Endothelial cell of umbilical vein (primary cell): ENCODE measurements at regions not wholly inside any gene's neighbourhood (a gene's known extent, or its start where the extent isn't known, plus 50 kb on each side); places are given as distances from the start of the nearest gene placed in this dataset.

Source experiments
- BruUV-seq: library from RNA; stranded (reverse); fragments of 400-500 nt; replicated peaks from 2 replicates; lab custom pipeline; 2021; lab: Mats Ljungman, UMichigan
- CTCF ChIA-PET: fragments of 300-600, 350-600 bp; sonication (Branson Sonifier 250); formaldehyde crosslinking; loops from one replicate; lab custom pipeline; 2021; ENCODE audit warnings: antibody characterized with exemption, inconsistent platforms; lab: Charles Lee
- POLR2A ChIA-PET: fragments of 300-600, 350-600 bp; sonication (Branson Sonifier 250); formaldehyde crosslinking; loops from one replicate; lab custom pipeline; 2021; ENCODE audit warnings: antibody characterized with exemption, inconsistent platforms; lab: Charles Lee
- DNase-seq: peaks from one replicate; pipeline ENCODE4 v3.0.0-alpha.2; 2011; ENCODE audit warnings: low read depth, low spot score
- FAIRE-seq: peaks from 2 replicates; lab custom pipeline; 2011; peaks lifted over from hg19 to GRCh38; lab: Jason Lieb, UNC
- H2AFZ ChIP-seq: 2 replicates; pipeline ENCODE4 v1.6.0; 2012; ENCODE audit warnings: low read depth, low read length, control low read depth, inconsistent platforms
- H3K27ac ChIP-seq: 2 replicates; pipeline ENCODE4 v1.5.1; 2011; ENCODE audit warnings: low read depth, mild to moderate bottlenecking, control low read depth, low read length, moderate library complexity; ENCODE audit not compliant: insufficient read depth
- H3K27me3 ChIP-seq, 2 experiments: 2 replicates each; pipeline versions ENCODE4 v1.6.0 to v1.6.1; 2011; ENCODE audit warnings: low read length in 2 of 2, mixed read lengths in 1 of 2; ENCODE audit not compliant: control insufficient read depth in 2 of 2, insufficient read depth in 2 of 2
- H3K36me3 ChIP-seq, 2 experiments: 2 replicates in 1 of 2; 3 replicates in 1 of 2; pipeline ENCODE4 v1.5.1; 2011; ENCODE audit warnings: low read length in 2 of 2, mild to moderate bottlenecking in 1 of 2, moderate library complexity in 1 of 2; ENCODE audit not compliant: control insufficient read depth in 2 of 2, insufficient read depth in 2 of 2; ENCODE audit errors: extremely low read depth in 1 of 2
- H3K4me1 ChIP-seq: 3 replicates; pipeline ENCODE4 v1.5.1; 2011; ENCODE audit warnings: mild to moderate bottlenecking, low read length; ENCODE audit not compliant: control insufficient read depth, insufficient read depth; ENCODE audit errors: extremely low read depth
- H3K4me2 ChIP-seq: 2 replicates; pipeline ENCODE4 v1.6.1; 2011; ENCODE audit warnings: low read length, control low read depth, mixed read lengths; ENCODE audit not compliant: insufficient read depth
- H3K4me3 ChIP-seq, 3 experiments: fragments of 200-600 bp in 1 of 3; sonication (generic), shearing (Covaris generic) in 1 of 3; replicated peaks in 1 of 3; 2 replicates each; pipeline ENCODE4 v1.5.1; 2011 to 2016; ENCODE audit warnings: control low read depth in 3 of 3, low read length in 3 of 3, mild to moderate bottlenecking in 2 of 3, inconsistent platforms in 1 of 3, low read depth in 1 of 3, moderate library complexity in 1 of 3; ENCODE audit not compliant: insufficient read depth in 1 of 3
- H3K79me2 ChIP-seq: 2 replicates; pipeline ENCODE4 v1.6.0; 2012; ENCODE audit warnings: low read length, inconsistent platforms; ENCODE audit not compliant: control insufficient read depth, insufficient read depth
- H3K9ac ChIP-seq: replicated peaks from 2 replicates; pipeline ENCODE3; 2011; ENCODE audit warnings: low read length, control low read depth; ENCODE audit not compliant: insufficient read depth; ENCODE audit errors: extremely low read depth
- H3K9me1 ChIP-seq: replicated peaks from 3 replicates; pipeline ENCODE4 v1.6.0; 2011; ENCODE audit warnings: mild to moderate bottlenecking, low read length; ENCODE audit not compliant: control insufficient read depth, insufficient read depth; ENCODE audit errors: extremely low read depth
- H3K9me3 ChIP-seq: replicated peaks from 2 replicates; pipeline ENCODE4 v1.5.1; 2012; ENCODE audit warnings: low read length, inconsistent platforms; ENCODE audit not compliant: control insufficient read depth, insufficient read depth
- H4K20me1 ChIP-seq: replicated peaks from 2 replicates; pipeline ENCODE3; 2011; ENCODE audit warnings: mild to moderate bottlenecking, low read length; ENCODE audit not compliant: control insufficient read depth, insufficient read depth; ENCODE audit errors: extremely low read depth
- CTCF ChIP-seq, 2 donors: IDR thresholded peaks; 1 replicate in 1 of 2; 2 replicates in 1 of 2; pipeline ENCODE4 v1.5.1; 2011; ENCODE audit warnings: low read length in 2 of 2, mild to moderate bottlenecking in 2 of 2, moderate library complexity in 2 of 2, control low read depth in 1 of 2, inconsistent platforms in 1 of 2, low read depth in 1 of 2; ENCODE audit not compliant: insufficient read depth in 1 of 2; ENCODE audit errors: extremely low read depth in 1 of 2
- EZH2 ChIP-seq: IDR thresholded peaks from 2 replicates; pipeline ENCODE4 v1.6.1; 2012; ENCODE audit warnings: borderline replicate concordance, low read depth, mild to moderate bottlenecking, moderate library complexity, low read length, inconsistent platforms; ENCODE audit not compliant: severe bottlenecking
- FOS ChIP-seq: IDR thresholded peaks from 2 replicates; pipeline ENCODE4 v1.6.1; 2011; ENCODE audit warnings: mild to moderate bottlenecking, low read length, moderate library complexity, borderline replicate concordance; ENCODE audit not compliant: insufficient read depth
- GATA2 ChIP-seq: IDR thresholded peaks from 2 replicates; pipeline ENCODE4 v1.7.0; 2011; ENCODE audit warnings: low read depth, mild to moderate bottlenecking, moderate library complexity, mixed read lengths, low read length; ENCODE audit not compliant: insufficient read length, insufficient read depth
- JUN ChIP-seq: IDR thresholded peaks from 2 replicates; pipeline ENCODE4 v1.6.1; 2011; ENCODE audit warnings: borderline replicate concordance, low read depth; ENCODE audit not compliant: insufficient read length, insufficient read depth
- MAX ChIP-seq: IDR thresholded peaks from 2 replicates; pipeline ENCODE4 v1.6.1; 2011; ENCODE audit not compliant: insufficient read depth, insufficient read length
- MYC ChIP-seq: IDR thresholded peaks from one replicate; pipeline ENCODE4 v1.6.1; 2011; ENCODE audit warnings: mild to moderate bottlenecking, low read depth, low read length
- POLR2A ChIP-seq: IDR thresholded peaks from 2 replicates; pipeline ENCODE4 v1.6.1; 2012; ENCODE audit warnings: low read depth, mild to moderate bottlenecking, control low read depth, low read length
- POLR2AphosphoS5 ChIP-seq: IDR thresholded peaks from 2 replicates; pipeline ENCODE4 v1.6.1; 2012; ENCODE audit warnings: low read depth, mild to moderate bottlenecking, control low read depth, low read length, moderate library complexity; ENCODE audit not compliant: insufficient read depth
- dilution Hi-C: fragments of 300-500 bp; cut with MboI; formaldehyde crosslinking; loops from one replicate; pipeline ENCODE4 v1.15.0; 2019; ENCODE audit warnings: low sequenced_read_pairs; ENCODE audit not compliant: extremely low pct_ligation_motif_present
- intact Hi-C: fragments of 100-400 bp; cut with micrococcal nuclease; formaldehyde crosslinking; loops from one replicate; pipeline ENCODE4 v1.10.0; 2022

DNA sequence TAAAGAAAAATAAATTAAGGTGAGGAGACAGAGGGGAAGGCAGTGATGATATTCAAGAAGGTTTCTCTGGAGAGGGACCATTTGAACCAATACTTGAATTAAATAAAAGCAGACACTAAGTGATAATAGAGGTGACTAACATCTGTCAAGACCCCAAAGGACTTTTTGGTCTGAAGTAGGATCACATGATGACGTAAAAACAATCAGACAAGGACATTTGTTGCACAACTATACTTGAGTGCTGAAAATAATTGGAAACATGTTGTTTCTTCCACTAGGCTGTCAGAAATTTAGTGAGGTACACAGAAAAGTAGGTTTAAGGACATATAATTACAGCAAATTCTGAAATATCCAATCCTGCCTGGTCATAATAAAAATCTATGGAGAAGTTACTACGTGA, 179.5 kb downstream of the WNT5A start:
- Histone ChIP-seq H3K4me1 (no peaks in the 10 kb centered on the region), H4K20me1 (no peaks in the 10 kb centered on the region), H3K36me3 (no peaks in the 10 kb centered on the region), H3K9ac (no peak overlapping the region), H3K4me3 (no peak overlapping the region), H3K27ac (no peak overlapping the region), H3K4me2 (no peak overlapping the region), H3K27me3 (no peaks in the 10 kb centered on the region), H3K9me1 (no peaks in the 10 kb centered on the region), H2AFZ (no peak overlapping the region), H3K79me2 (no peaks in the 10 kb centered on the region), H3K9me3 (peaks cover 2% of the 10 kb centered on the region)
- dilution Hi-C loops (no loop called here), intact Hi-C loops (no loop called here)
- no TSS peak for BruUV-seq
- TF ChIP-seq JUN (no peak), CTCF (IDR thresholded peaks at IDR 0.05; ENCODE audit: extremely low read depth in 1 of 2, insufficient read depth in 1 of 2, low read depth in 1 of 2, low read length in 2 of 2) (no peak), POLR2AphosphoS5 (no peak), FOS (no peak), MAX (no peak), EZH2 (no peak), MYC (no peak), GATA2 (no peak), POLR2A (no peak)
- CTCF ChIA-PET: no interaction called here
- POLR2A ChIA-PET: no interaction called here
- no peak for DNase-seq
- FAIRE-seq: no peak
